AG08395 (cell line): ENCODE measurements at regions not wholly inside any gene's neighbourhood (a gene's known extent, or its start where the extent isn't known, plus 50 kb on each side); places are given as distances from the start of the nearest gene placed in this dataset.
"Not testable (repeated sequence)": the region's sequence is repeated elsewhere in the genome, so short reads cannot be mapped to it uniquely, and the experiment has no call there.

Experiments
- DNase-seq: peaks from one replicate; pipeline ENCODE4 v3.0.0; 2012; ENCODE audit warnings: mixed read lengths, low spot score

- DNase-seq, result no peak
These were observed 725.3 kb upstream of the NCAM2 start for GRCh38 chr21:20272791-20273362.

- no peak for DNase-seq
These were observed 721.8 kb upstream of the NCAM2 start for GRCh38 chr21:20276377-20276776.

GRCh38 chr21:20276954-20277353 lies 721.3 kb upstream of the NCAM2 start:
- DNase-seq, result no peak

GRCh38 chr21:20283836-20284235 lies 714.4 kb upstream of the NCAM2 start:
- no peak for DNase-seq

- DNase-seq, result no peak
These were observed 705.9 kb upstream of the NCAM2 start for GRCh38 chr21:20292280-20292679.

- DNase-seq, result not testable (repeated sequence)
These were observed 705.4 kb upstream of the NCAM2 start for GRCh38 chr21:20292854-20293253.

GRCh38 chr21:20301395-20301794 lies 696.8 kb upstream of the NCAM2 start:
- no peak for DNase-seq

- DNase-seq, result no peak
These were observed 696.1 kb upstream of the NCAM2 start for GRCh38 chr21:20302084-20302483.

- no peak for DNase-seq
These were observed 691.4 kb upstream of the NCAM2 start for GRCh38 chr21:20306836-20307235.

- no peak for DNase-seq
These were observed 689.5 kb upstream of the NCAM2 start for GRCh38 chr21:20308586-20309315.

GRCh38 chr21:20311234-20311787 lies 686.9 kb upstream of the NCAM2 start:
- DNase-seq, result no peak

GRCh38 chr21:20313013-20313412 lies 685.2 kb upstream of the NCAM2 start:
- no peak for DNase-seq

- no peak for DNase-seq
These were observed 683.2 kb upstream of the NCAM2 start for GRCh38 chr21:20315042-20315441.

- no peak for DNase-seq
These were observed 668.6 kb upstream of the NCAM2 start for GRCh38 chr21:20329636-20330035.

- no peak for DNase-seq
These were observed 667.6 kb upstream of the NCAM2 start for GRCh38 chr21:20330652-20331051.

- DNase-seq, result no peak
These were observed 663.6 kb upstream of the NCAM2 start for GRCh38 chr21:20334585-20334984.

- DNase-seq, result no peak
These were observed 656.8 kb upstream of the NCAM2 start for GRCh38 chr21:20341431-20341830.

GRCh38 chr21:20343186-20343585 lies 655.0 kb upstream of the NCAM2 start:
- no peak for DNase-seq

GRCh38 chr21:20351138-20351537 lies 647.1 kb upstream of the NCAM2 start:
- DNase-seq, result no peak

- no peak for DNase-seq
These were observed 644.9 kb upstream of the NCAM2 start for GRCh38 chr21:20353351-20353750.

- DNase-seq, result no peak
These were observed 625.2 kb upstream of the NCAM2 start for GRCh38 chr21:20373031-20373430.

GRCh38 chr21:20377250-20377649 lies 621.0 kb upstream of the NCAM2 start:
- DNase-seq, result no peak

GRCh38 chr21:20388400-20388799 lies 609.8 kb upstream of the NCAM2 start:
- no peak for DNase-seq

GRCh38 chr21:20396798-20397197 lies 601.4 kb upstream of the NCAM2 start:
- DNase-seq, result no peak
